Fibroblast of lung (primary cell): ENCODE measurements at regions not wholly inside any gene's neighbourhood (a gene's known extent, or its start where the extent isn't known, plus 50 kb on each side); places are given as distances from the start of the nearest gene placed in this dataset.
A peak's percentile ranks its signal among the peaks of the same experiment; 100 is the strongest.

Experiments used
- DNase-seq, 2 donors: peaks; one replicate each; pipeline versions ENCODE4 v3.0.0 to v3.0.0-alpha.2; 2010; ENCODE audit warnings: low read depth in 2 of 2
- H2AFZ ChIP-seq: 2 replicates; pipeline ENCODE4 v1.5.1; 2012; ENCODE audit warnings: low read length, control low read depth, inconsistent platforms
- H3K27ac ChIP-seq: 2 replicates; pipeline ENCODE4 v1.5.1; 2011; ENCODE audit warnings: low read length, control low read depth; ENCODE audit not compliant: insufficient read depth
- H3K27me3 ChIP-seq: 2 replicates; pipeline ENCODE4 v1.5.1; 2011; ENCODE audit warnings: mild to moderate bottlenecking, low read length; ENCODE audit not compliant: control insufficient read depth, insufficient read depth
- H3K36me3 ChIP-seq: 2 replicates; pipeline ENCODE4 v1.5.1; 2011; ENCODE audit warnings: low read length; ENCODE audit not compliant: control insufficient read depth, insufficient read depth
- H3K4me1 ChIP-seq: 2 replicates; pipeline ENCODE4 v1.5.1; 2011; ENCODE audit warnings: low read length; ENCODE audit not compliant: control insufficient read depth, insufficient read depth; ENCODE audit errors: extremely low read depth
- H3K4me2 ChIP-seq: 2 replicates; pipeline ENCODE4 v1.5.1; 2011; ENCODE audit warnings: low read length, control low read depth; ENCODE audit not compliant: insufficient read depth; ENCODE audit errors: extremely low read depth
- H3K4me3 ChIP-seq, 4 experiments: fragments of 200-600 bp in 1 of 4; sonication (generic) in 1 of 4; replicated peaks in 1 of 4; 2 replicates each; pipeline ENCODE4 v1.5.1; 2011 to 2016; ENCODE audit warnings: low read length in 4 of 4, low read depth in 3 of 4, mild to moderate bottlenecking in 3 of 4, control low read depth in 2 of 4, inconsistent platforms in 1 of 4, mixed read lengths in 1 of 4; ENCODE audit not compliant: insufficient read depth in 1 of 4; ENCODE audit errors: control extremely low read depth in 1 of 4
- H3K79me2 ChIP-seq: 2 replicates; pipeline ENCODE4 v1.5.1; 2012; ENCODE audit warnings: mild to moderate bottlenecking, low read length, inconsistent platforms; ENCODE audit not compliant: control insufficient read depth, insufficient read depth
- H3K9ac ChIP-seq: 2 replicates; pipeline ENCODE4 v1.5.1; 2011; ENCODE audit warnings: mild to moderate bottlenecking, low read length, control low read depth; ENCODE audit not compliant: insufficient read depth
- H3K9me3 ChIP-seq: 2 replicates; pipeline ENCODE4 v1.5.1; 2012; ENCODE audit warnings: low read depth, low read length; ENCODE audit not compliant: control insufficient read depth, insufficient read depth
- H4K20me1 ChIP-seq: 2 replicates; pipeline ENCODE4 v1.5.1; 2011; ENCODE audit warnings: low read length; ENCODE audit not compliant: control insufficient read depth, insufficient read depth; ENCODE audit errors: extremely low read depth
- EZH2 ChIP-seq: IDR thresholded peaks from 2 replicates; pipeline ENCODE4 v1.5.1; 2012; ENCODE audit warnings: low read length, control low read depth, mild to moderate bottlenecking; ENCODE audit errors: missing control alignments
- TF ChIP-seq, protein P1 (sequence below), 2 donors: IDR thresholded peaks in 1 of 2; conservative IDR thresholded peaks in 1 of 2; 1 replicate in 1 of 2; 2 replicates in 1 of 2; pipeline ENCODE4 v1.5.1; 2011 to 2012; ENCODE audit warnings: low read length in 2 of 2, control low read depth in 1 of 2, inconsistent platforms in 1 of 2, low read depth in 1 of 2, mild to moderate bottlenecking in 1 of 2

DNA sequence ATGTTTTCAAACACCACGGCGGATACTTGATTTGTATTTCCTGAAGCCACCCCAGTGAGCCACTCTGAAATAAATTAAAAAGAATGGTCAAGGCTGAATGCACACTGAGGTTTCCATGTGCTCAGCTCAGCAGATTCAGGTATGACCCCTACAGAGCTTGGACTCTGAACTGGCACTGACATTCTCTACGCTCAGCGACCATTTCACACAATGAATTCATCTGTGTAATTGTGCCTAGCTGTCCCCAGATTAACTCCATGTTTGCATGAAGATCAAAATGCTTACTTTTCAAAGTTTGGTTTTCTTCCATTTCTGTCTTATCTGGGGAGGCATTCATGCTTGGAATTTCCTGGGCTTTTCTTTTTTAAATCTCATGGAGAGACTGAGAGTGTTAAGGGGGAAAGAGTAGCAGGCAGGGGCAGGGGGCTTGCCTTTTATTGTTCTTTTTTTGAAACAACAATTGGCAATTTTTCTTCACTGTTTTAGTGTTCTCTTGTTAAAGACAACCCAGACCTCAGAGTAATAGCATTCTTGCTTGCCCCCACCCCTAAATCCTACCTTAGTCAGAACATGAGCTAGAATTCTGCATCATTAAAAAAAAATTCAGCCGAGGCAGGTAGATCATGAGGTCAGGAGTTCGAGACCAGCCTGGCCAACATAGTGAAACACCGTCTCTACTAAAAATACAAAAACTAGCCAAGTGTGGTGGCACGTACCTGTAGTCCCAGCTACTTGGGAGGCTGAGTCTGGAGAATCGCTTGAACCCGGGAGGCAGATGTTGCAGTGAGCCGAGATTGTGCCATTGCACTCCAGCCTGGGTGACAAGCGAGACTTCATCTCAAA is 85.5 kb upstream of the HNF1B start:
- no peak overlapping the region for H3K4me2 ChIP-seq
- no peak overlapping the region for H3K4me3 ChIP-seq
- H3K9ac ChIP-seq, result no peak overlapping the region
- H3K27ac ChIP-seq, result no peak overlapping the region
- no peaks in the 10 kb centered on the region for H3K9me3 ChIP-seq
- no peaks in the 10 kb centered on the region for H3K79me2 ChIP-seq
- no peaks in the 10 kb centered on the region for H3K27me3 ChIP-seq
- no peak for DNase-seq
- no peak overlapping the region for H2AFZ ChIP-seq
- no peaks in the 10 kb centered on the region for H4K20me1 ChIP-seq
- TF ChIP-seq EZH2, result no peak
- TF ChIP-seq, protein P1, sequence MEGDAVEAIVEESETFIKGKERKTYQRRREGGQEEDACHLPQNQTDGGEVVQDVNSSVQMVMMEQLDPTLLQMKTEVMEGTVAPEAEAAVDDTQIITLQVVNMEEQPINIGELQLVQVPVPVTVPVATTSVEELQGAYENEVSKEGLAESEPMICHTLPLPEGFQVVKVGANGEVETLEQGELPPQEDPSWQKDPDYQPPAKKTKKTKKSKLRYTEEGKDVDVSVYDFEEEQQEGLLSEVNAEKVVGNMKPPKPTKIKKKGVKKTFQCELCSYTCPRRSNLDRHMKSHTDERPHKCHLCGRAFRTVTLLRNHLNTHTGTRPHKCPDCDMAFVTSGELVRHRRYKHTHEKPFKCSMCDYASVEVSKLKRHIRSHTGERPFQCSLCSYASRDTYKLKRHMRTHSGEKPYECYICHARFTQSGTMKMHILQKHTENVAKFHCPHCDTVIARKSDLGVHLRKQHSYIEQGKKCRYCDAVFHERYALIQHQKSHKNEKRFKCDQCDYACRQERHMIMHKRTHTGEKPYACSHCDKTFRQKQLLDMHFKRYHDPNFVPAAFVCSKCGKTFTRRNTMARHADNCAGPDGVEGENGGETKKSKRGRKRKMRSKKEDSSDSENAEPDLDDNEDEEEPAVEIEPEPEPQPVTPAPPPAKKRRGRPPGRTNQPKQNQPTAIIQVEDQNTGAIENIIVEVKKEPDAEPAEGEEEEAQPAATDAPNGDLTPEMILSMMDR (conservative IDR thresholded peaks at IDR 0.05 in 1 of 2, IDR thresholded peaks at IDR 0.05 in 1 of 2; ENCODE audit: low read depth in 1 of 2, low read length in 2 of 2), result no peak
- H3K4me1 ChIP-seq, result peaks cover 3% of the 10 kb centered on the region
- no peaks in the 10 kb centered on the region for H3K36me3 ChIP-seq

DNA sequence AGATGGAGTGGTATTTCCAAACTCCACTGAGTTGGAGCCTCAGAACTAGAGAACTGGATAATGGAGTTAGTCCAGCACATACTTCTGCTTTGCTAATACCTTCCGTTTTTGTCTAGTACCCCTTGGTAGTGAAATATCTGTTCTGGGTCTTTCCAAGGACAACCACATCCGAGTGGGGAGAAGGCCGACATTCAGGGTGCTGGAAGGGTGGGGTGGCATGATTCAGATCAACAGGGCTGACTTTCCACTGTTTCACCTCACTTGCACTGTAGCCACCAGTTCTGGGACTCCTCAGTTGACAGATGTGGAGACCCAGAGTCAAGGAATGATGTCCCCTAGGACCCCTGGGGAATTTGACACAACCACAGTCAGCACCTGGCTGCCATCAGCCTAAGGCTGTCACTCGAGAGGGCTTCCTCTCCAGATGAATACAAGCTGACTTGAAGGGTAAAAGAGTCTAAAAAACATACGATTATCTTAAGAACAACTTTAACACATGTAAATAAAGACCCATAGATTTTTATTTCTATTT is 84.8 kb upstream of the HNF1B start:
- Histone ChIP-seq H3K27me3 (no peaks in the 10 kb centered on the region), H3K4me1 (peaks cover 7% of the 10 kb centered on the region), H3K4me3 (no peak overlapping the region), H3K9ac (no peak overlapping the region), H3K4me2 (no peak overlapping the region), H3K27ac (no peak overlapping the region), H3K36me3 (no peaks in the 10 kb centered on the region), H2AFZ (no peak overlapping the region), H3K79me2 (no peaks in the 10 kb centered on the region), H4K20me1 (no peaks in the 10 kb centered on the region), H3K9me3 (no peaks in the 10 kb centered on the region)
- TF ChIP-seq, protein P1 (conservative IDR thresholded peaks at IDR 0.05 in 1 of 2, IDR thresholded peaks at IDR 0.05 in 1 of 2; ENCODE audit: low read depth in 1 of 2, low read length in 2 of 2), result no peak
- no peak for TF ChIP-seq EZH2
- DNase-seq, result no peak

DNA sequence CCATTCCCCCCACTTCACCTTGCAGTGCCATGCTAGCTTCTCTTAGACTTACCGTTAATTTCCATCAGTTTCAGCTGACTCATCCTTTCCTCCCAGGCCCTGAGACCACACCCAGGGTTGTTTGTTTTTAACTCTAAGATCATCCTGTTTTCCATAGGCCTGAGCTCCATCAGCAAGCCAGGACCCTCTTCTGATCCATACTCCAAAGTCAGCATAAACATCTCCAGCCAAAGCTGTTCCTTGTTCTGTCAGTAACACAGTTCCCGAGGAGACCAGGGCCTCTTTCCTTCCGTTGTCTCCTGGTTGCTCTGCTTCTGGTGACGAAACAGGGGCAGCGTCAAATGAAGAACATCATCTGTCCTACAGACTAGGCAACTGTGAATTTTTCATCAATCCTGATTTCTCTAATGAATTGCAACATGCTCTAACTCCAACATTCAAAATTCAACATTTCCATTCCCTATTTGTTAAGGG is 83.8 kb upstream of the HNF1B start:
- TF ChIP-seq, protein P1 (conservative IDR thresholded peaks at IDR 0.05 in 1 of 2, IDR thresholded peaks at IDR 0.05 in 1 of 2; ENCODE audit: low read depth in 1 of 2, low read length in 2 of 2), result no peak
- no peak for TF ChIP-seq EZH2
- no peak overlapping the region for H3K4me3 ChIP-seq
- peaks cover 10% of the 10 kb centered on the region for H3K4me1 ChIP-seq
- H3K27ac ChIP-seq, result no peak overlapping the region
- H3K4me2 ChIP-seq, result peak overlapping the region; percentile 8
- H3K36me3 ChIP-seq, result no peaks in the 10 kb centered on the region
- H3K27me3 ChIP-seq, result no peaks in the 10 kb centered on the region
- H3K9ac ChIP-seq, result no peak overlapping the region
- H2AFZ ChIP-seq, result peak overlapping the region; percentile 69
- peak; percentile 32 for DNase-seq
- H3K9me3 ChIP-seq, result no peaks in the 10 kb centered on the region
- no peaks in the 10 kb centered on the region for H3K79me2 ChIP-seq
- H4K20me1 ChIP-seq, result no peaks in the 10 kb centered on the region
